VCaP (cell line): ENCODE measurements at regions not wholly inside any gene's neighbourhood (a gene's known extent, or its start where the extent isn't known, plus 50 kb on each side); places are given as distances from the start of the nearest gene placed in this dataset.

Source experiments
- H3K27ac ChIP-seq: fragments of 450-650 bp; 2 replicates; pipeline ENCODE4 v1.5.1; 2017
- CTCF ChIP-seq: fragments of 450-650 bp; conservative IDR thresholded peaks from 2 replicates; pipeline ENCODE4 v1.5.1; 2017; ENCODE audit warnings: mild to moderate bottlenecking, moderate library complexity

GRCh38 chr5:26568316-26568715, 470.1 kb downstream of the CDH9 start:
- TF ChIP-seq CTCF: no peak
- no peak overlapping the region for H3K27ac ChIP-seq

GRCh38 chr5:26563979-26564378, 474.4 kb downstream of the CDH9 start:
- no peak overlapping the region for H3K27ac ChIP-seq
- no peak for TF ChIP-seq CTCF

GRCh38 chr5:26553079-26553478, 485.3 kb downstream of the CDH9 start:
- no peak overlapping the region for H3K27ac ChIP-seq
- TF ChIP-seq CTCF: no peak

GRCh38 chr5:26543987-26544386, 494.4 kb downstream of the CDH9 start:
- TF ChIP-seq CTCF: no peak
- H3K27ac ChIP-seq: no peak overlapping the region

- TF ChIP-seq CTCF: no peak
Measured at GRCh38 chr5:26538226-26538625, 500.2 kb downstream of the CDH9 start.

GRCh38 chr5:26535215-26535614, 503.2 kb downstream of the CDH9 start:
- H3K27ac ChIP-seq: no peak overlapping the region
- no peak for TF ChIP-seq CTCF

More at GRCh38 chr5:26538226-26538625, 500.2 kb downstream of the CDH9 start:
- H3K27ac ChIP-seq: no peak overlapping the region

- TF ChIP-seq CTCF: no peak
- no peak overlapping the region for H3K27ac ChIP-seq
Measured at GRCh38 chr5:26530305-26530704, 508.1 kb downstream of the CDH9 start.

GRCh38 chr5:26519245-26519644, 519.1 kb downstream of the CDH9 start:
- no peak for TF ChIP-seq CTCF
- no peak overlapping the region for H3K27ac ChIP-seq
